ENCODE measurements at regions not wholly inside any gene's neighbourhood (a gene's known extent, or its start where the extent isn't known, plus 50 kb on each side); places are given as distances from the start of the nearest gene placed in this dataset.

GRCh38 chr3:8261018-8261417 lies 240.6 kb upstream of the LMCD1 start:
- H3K4me1 ChIP-seq = no peaks in the 10 kb centered on the region
- 71 to 84% methylated on average over 2 of the region's 2 CpGs for WGBS, 2 donors (ENCODE audit: low coverage in 1 of 2)
- in situ Hi-C loops (cut with MboI; ENCODE audit: low pct_ligation_motif_present in 1 of 4, low pct_unique_long_range_greater_than_20kb in 1 of 4, low sequenced_read_pairs in 3 of 4) (no loop called here), intact Hi-C loops (cut with DNase I; ENCODE audit: low total_unique reads) (no loop called here)
- no peaks in the 10 kb centered on the region for H3K36me3 ChIP-seq
- peaks cover 0 to 7% of the 10 kb centered on the region in 2 donors for H3K9me3 ChIP-seq
- no peak overlapping the region for H3K4me3 ChIP-seq
- no peak for DNase-seq
- no peaks in the 10 kb centered on the region for H3K27me3 ChIP-seq
- no peak for TF ChIP-seq POLR2AphosphoS5 (IDR thresholded peaks at IDR 0.05)
- no peak for TF ChIP-seq POLR2A (IDR thresholded peaks at IDR 0.05)
- no peak for TF ChIP-seq CTCF (IDR thresholded peaks at IDR 0.05)
- no peak for TF ChIP-seq EP300 (IDR thresholded peaks at IDR 0.05; ENCODE audit: low read depth)
- H3K27ac ChIP-seq = no peak overlapping the region

GRCh38 chr3:8266730-8267131 lies 234.9 kb upstream of the LMCD1 start:
- in situ Hi-C loops (cut with MboI; ENCODE audit: low pct_ligation_motif_present in 1 of 4, low pct_unique_long_range_greater_than_20kb in 1 of 4, low sequenced_read_pairs in 3 of 4) = no loop called here
- no peaks in the 10 kb centered on the region for H3K27me3 ChIP-seq
- no peak overlapping the region for H3K27ac ChIP-seq
- no peaks in the 10 kb centered on the region for H3K4me1 ChIP-seq
- 42 to 77% methylated on average over 1 of the region's 1 CpG for WGBS, 2 donors (ENCODE audit: low coverage in 1 of 2)
- no peak for DNase-seq
- H3K4me3 ChIP-seq = no peak overlapping the region
- no peaks in the 10 kb centered on the region for H3K9me3 ChIP-seq
- intact Hi-C loops (cut with DNase I; ENCODE audit: low total_unique reads) = no loop called here
- H3K36me3 ChIP-seq = no peaks in the 10 kb centered on the region
- TF ChIP-seq CTCF (IDR thresholded peaks at IDR 0.05) = no peak
- no peak for TF ChIP-seq POLR2A (IDR thresholded peaks at IDR 0.05)

GRCh38 chr3:8273479-8273878 lies 228.1 kb upstream of the LMCD1 start:
- TF ChIP-seq CTCF (IDR thresholded peaks at IDR 0.05) = no peak
- DNase-seq = no peak
- Histone ChIP-seq H3K9me3 (no peaks in the 10 kb centered on the region), H3K4me1 (no peaks in the 10 kb centered on the region), H3K36me3 (no peaks in the 10 kb centered on the region), H3K27me3 (no peaks in the 10 kb centered on the region), H3K27ac (no peak overlapping the region), H3K4me3 (no peak overlapping the region)
- intact Hi-C loops (cut with DNase I; ENCODE audit: low total_unique reads) = no loop called here
- WGBS, 2 donors (ENCODE audit: low coverage in 1 of 2) = 92 to 94% methylated on average over 4 to 5 of the region's 5 CpGs
- in situ Hi-C loops (cut with MboI; ENCODE audit: low pct_ligation_motif_present in 1 of 4, low pct_unique_long_range_greater_than_20kb in 1 of 4, low sequenced_read_pairs in 3 of 4) = no loop called here

GRCh38 chr3:8276056-8276455 lies 225.6 kb upstream of the LMCD1 start:
- 72 to 86% methylated on average over 3 of the region's 3 CpGs for WGBS, 2 donors (ENCODE audit: low coverage in 1 of 2)
- intact Hi-C loops (cut with DNase I; ENCODE audit: low total_unique reads) = no loop called here
- H3K9me3 ChIP-seq = no peaks in the 10 kb centered on the region

More at GRCh38 chr3:8276056-8276455, 225.6 kb upstream of the LMCD1 start:
- H3K4me1 ChIP-seq = no peaks in the 10 kb centered on the region
- H3K27ac ChIP-seq = no peak overlapping the region
- TF ChIP-seq EP300 (IDR thresholded peaks at IDR 0.05; ENCODE audit: low read depth) = no peak
- TF ChIP-seq CTCF (IDR thresholded peaks at IDR 0.05) = no peak
- H3K4me3 ChIP-seq = no peak overlapping the region
- DNase-seq = no peak
- in situ Hi-C loops (cut with MboI; ENCODE audit: low pct_ligation_motif_present in 1 of 4, low pct_unique_long_range_greater_than_20kb in 1 of 4, low sequenced_read_pairs in 3 of 4) = no loop called here
- H3K27me3 ChIP-seq = no peaks in the 10 kb centered on the region
- H3K36me3 ChIP-seq = no peaks in the 10 kb centered on the region
